Stimulated activated CD4-positive, alpha-beta T cell treated with anti-CD3 and anti-CD28 coated beads, Interleukin-2, amount 100 ng/mL, for 24 hours (primary cell): ENCODE measurements at regions not wholly inside any gene's neighbourhood (a gene's known extent, or its start where the extent isn't known, plus 50 kb on each side); places are given as distances from the start of the nearest gene placed in this dataset.

Experiments
- DNase-seq, 2 donors: peaks; one replicate each; pipeline ENCODE4 v3.0.0-alpha.2; 2020

DNA sequence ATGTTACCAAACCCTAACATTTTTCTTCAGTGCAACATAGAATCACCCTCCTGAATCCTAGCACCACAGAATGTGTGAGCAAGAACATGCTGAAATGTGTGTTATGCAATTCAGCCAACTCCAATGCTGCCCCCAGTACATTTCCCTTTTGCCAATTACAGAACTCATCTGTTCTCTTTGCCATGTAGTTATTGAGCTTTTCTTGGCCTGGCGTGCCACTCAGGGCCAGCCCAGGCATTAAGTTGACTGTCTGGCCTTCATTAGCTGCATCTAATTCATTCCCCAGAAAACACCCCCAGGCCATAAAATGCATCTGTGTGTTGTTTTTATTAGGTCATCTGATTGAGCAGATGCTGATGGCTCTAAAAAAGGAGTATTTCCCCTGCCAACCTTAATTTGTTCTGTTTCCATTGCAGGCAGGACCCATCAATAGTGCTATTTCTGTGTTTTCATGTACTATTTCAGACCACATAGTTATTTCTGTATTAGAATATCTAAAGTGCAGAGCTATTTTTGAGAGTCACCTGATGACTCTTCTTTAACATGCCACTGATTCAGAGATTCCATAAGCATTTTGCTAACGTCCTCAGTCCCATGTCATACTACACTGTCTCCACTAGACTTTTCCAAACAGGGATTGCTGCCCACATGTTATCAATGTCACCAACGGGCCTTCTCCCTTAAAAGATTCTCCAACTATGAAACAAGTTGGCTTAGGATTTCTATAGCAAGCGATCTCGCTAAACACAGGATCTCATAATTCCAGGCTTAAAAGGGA lies 969.7 kb downstream of the CDH11 start:
- no peak for DNase-seq

DNA sequence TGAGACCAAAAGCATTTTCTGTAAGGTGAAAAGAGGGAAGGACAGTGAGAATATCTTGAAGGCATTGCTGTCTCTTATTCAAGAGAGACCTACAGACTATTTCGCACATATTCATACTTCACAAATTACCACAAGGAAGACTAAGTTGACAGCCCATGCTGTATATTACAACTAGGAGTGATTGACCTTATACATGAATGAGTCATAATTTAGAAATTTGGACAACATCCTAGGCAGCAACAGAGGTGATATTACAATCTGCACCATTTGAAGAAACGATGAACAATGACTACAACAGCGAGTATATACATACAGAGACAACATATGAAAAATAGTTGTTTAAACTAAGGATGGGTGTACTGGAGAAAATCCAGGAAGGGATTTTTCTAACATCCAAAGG lies 971.7 kb downstream of the CDH11 start:
- DNase-seq: no peak

DNA sequence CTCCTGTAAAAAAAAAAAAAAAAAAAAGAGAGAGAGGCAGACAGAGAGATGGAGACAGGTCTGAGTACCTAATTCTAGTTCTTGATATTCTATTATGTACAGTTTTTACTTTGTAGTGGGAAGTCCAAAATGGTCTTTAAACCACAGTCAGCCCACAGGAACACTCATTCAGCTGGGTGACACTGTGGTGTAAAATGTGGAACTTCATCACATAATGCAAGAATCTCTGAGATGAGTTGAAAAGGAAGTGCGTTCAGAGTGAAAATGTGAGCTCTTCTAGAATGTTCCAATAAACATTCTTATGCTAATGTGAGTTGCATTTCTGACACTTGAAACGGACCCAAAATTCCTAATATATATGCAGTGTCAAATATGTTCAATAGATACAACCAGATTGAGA lies 972.1 kb downstream of the CDH11 start:
- no peak for DNase-seq

DNA sequence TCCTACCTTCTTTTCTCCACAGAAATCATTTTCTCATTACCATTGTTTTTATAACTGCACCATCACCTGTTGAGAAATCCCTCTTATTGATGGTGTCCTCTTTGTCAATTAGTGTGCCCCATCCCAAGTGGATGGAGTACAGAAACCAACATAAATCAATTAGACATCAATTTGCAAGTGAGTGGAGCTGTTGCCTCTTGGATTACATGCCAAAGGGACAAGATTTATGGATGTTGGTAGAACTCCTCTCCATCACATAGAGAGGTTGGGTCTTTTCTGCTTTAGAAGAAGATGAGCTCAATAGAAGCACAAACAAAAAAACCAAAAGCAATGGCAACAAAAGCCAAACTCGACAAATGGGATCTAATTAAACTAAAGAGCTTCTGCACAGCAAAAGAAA lies 973.5 kb downstream of the CDH11 start:
- DNase-seq: no peak

DNA sequence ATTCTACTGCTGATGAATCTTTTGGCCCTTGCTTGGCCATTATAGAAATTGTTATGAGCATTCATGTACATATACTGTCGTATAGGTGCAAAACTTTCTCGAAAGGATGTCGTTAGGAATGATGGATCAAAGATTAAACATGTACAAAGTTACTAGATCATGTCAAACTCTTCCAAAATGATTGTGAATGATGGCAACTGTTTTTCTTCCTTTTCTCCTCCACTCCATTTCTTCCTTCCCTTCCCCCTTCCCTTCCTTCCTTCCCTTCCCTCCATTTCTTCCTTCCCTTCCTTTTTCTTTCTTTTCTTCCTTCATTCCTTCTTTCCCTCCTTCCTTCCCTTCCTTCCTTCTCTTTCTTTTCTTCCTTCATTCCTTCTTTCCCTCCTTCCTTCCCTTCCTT lies 973.9 kb downstream of the CDH11 start:
- DNase-seq: no peak

DNA sequence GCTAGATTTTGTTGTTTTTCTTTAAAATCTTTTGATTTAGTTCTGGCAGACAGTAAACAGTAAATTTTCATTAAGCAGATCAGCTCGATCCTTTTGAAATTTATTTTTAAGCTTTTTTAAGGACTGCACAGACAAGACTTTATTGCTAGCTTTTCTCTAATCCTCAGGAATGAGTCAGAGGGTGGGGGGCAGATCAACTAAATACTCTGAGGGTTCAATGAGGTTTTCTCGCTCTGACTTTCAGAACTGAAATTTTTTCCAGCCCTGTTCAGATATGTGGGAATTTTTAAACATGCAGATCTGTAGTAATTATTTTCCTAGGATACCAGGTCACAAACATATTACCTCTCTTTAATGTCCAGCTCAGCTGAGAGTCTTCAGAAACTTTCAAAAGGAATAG lies 977.2 kb downstream of the CDH11 start:
- no peak for DNase-seq

DNA sequence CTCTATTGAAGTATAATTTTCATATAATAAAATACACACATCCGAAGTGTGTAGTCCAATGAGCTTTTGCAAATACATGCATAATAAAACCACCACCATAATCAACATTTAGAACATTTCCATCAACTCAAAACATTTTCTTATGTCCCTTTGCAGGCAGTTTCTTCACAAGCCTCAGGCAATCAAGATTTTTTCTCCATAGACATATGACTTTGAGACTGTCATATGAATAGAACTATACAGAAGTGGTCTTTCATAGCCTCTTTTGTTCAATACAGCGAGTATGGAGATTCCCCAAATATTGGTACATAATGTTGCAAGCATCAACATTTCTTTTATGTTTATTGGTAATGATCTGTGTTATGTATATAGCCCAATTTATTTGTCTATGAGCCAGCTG lies 983.2 kb downstream of the CDH11 start:
- DNase-seq: no peak

DNA sequence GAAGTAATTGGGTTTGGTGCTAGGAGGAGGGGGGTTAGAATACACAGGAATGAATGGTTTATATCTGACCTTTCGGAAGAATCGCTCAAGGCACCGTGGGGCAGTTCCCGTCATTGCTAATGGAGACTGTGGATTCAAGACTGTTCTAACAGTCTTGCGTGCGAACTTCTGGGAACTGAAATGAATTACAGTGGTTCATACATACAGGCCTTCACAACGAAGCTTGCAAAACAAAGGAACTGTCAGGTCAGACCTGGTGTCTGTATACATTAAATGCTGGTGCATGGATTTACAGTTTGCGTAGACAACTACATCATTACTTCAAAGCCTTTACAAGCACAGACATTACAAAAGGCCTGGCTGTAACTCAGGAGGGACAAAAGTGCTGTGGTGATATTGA lies 983.9 kb downstream of the CDH11 start:
- no peak for DNase-seq

DNA sequence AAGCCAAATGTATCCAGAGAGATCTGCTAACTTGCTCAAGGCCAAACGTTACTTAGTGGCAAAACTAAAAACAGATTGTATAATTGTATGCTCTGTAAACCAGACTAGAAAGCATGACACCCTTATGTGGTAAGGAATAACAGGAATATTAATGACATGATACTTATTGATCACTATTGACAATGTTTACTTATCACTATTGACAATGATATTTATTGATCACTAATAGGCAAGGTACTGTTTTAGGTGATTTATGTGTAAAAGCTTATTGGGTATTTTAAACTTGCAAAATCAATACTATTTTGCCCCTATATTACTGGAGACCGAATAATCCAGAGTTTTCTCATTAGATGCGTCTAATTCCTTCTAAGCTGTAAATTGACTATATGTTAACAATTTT lies 985.1 kb downstream of the CDH11 start:
- no peak for DNase-seq

DNA sequence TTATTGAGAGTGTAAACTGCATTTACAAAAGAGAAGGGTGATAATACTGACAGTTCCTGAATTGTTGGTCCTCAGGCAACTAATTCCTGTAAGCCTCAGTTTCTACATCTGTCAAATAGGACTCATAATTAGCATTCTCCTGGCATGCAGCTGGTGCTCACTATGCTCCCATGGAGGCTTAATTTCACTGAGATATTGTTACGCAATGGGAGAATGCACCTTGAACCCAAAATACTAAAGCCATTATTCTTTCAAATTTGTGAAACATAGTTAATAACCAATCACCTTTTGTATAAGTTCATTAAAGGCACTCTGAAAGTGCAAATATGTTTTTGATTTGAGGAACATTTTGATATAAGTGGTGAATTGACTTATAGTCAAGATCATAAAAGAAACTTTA lies 985.5 kb downstream of the CDH11 start:
- DNase-seq: no peak

DNA sequence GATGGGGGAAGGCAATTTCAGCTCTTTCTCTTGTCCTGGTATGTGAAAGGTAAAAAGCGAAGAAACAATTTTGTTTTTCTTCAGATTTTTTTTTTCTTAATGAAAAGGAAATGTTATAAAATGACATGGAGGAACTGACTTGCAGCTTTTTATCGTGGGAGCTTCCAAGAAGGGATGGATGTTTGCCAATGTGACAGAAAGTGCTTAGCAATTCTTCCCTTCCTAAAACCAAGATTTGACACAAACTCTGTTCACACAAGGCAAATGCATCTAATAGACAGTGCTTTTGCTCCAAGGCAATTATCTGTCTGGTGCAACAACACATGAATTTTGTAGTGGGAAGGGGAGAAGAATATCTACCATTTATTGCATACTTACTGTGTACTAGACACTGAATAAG lies 988.5 kb downstream of the CDH11 start:
- no peak for DNase-seq

DNA sequence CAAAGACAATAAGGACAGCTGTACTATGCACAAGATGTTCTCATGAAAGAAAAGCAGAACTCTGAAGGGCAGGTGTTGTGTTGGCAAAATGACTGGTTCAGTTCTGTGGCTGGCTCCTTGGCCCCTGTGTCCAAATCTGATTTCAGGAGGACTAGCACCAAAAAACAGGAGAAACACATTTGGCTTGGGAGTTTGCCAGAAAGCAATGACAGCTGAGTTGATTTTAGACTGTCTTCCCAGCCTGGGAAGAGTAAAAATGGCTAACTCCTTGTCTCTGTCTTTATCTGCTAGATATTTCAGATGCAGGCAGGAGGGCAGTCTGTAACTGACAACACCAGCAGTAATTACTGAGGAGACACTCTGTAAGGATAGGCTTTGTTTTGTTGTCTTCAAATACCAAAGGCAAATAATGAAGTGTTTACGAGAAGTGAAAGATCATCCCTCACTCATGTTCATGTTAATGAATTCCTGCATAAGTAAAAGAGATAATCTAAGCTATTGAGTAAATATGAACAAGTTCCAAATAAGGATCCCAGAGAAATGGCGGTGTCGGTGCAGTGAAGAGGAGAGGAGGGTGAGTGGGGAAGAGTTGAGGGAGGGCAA lies 989.0 kb downstream of the CDH11 start:
- DNase-seq: no peak

DNA sequence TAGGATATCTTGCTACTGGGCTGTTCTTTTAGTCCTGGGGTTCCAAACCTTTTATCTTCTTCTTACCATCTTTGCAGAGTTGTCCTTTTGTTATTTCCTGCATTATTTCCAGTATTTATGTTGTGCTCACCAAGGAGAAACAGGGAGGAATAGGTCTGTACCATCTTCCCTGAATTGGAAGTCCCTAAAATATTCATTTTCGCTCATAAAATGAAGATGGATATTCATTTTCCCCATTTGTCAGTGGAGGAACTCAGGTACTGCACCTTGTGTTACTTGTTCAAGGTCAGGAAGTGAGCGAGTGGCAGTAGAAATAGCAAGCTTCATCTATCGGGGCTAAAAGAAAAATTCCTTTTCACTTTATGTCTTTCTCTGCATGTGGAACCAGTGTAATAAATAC lies 989.7 kb downstream of the CDH11 start:
- DNase-seq: no peak

DNA sequence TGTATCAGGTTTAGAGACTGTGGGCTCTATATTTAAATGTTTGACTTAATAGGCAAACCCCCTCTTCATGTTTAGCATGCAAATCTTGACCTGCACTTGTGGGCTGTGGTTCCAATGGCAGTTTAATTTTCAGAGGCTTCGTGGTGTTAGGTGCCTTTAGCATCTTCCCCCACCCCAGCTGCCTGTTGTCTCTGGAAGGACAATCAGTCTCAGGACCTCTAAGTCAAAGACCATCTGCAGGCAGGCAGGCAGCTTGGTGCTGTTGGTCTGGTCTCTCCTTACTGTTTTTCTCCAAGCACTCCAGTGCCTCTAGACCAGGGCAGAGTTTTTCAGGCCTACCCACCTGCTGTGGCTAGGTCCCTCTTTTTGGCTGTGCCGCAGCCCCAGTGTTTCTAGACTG lies 990.4 kb downstream of the CDH11 start:
- DNase-seq: no peak

DNA sequence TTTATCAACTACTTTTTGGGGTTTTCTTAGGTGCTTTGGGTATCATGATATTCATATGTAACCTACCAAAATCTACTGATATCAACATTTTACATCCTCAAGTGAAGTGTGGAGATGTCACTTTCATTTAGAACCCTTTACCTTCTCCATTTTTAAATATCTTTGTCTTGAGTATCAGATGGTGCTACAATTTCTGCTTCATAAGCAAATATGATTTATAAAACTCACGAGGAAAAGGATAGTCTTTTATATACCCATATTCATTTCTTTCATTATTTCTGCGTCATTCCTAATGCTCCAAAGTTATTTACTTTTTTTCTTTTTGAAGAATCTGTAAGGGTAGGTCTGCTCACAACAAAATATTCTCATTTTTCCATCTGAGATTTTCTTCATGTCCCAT lies 991.7 kb downstream of the CDH11 start:
- DNase-seq: no peak

DNA sequence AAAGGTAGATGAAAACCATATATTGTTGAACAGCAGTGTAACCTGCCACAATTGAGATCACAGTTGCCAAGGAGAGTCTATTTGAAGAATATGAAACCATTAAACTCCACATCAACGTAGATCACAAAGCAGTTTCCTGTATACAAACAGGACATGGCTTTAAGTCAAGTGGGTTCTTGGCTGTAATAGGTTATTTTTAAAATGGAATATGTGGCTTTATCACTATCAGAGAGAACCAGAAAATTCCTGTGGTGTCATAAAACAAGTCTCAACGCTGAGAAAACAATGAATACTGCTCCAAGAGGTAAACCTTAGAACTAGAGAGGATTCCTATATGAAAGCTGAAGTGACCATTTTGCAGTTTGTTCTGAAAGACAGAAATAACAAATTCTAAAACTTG lies 999.7 kb downstream of the CDH11 start:
- no peak for DNase-seq

DNA sequence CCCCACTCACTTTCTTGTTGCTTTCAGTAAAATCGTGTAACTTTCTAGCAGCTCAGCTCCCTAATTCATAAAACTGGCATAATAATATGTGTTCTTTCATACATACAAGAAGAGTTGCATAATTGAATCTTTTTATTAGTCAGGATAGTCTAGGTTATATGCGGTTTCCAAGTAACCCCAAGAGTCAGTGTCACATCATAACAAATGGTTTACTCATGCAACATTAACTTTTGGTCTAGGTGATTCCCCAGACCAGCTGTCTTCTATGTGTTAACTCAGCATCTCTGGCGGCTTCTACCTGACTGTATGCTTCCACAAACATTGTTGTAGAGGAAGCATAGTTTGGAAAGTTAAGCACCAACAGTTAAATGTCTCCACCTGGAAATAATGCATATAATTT lies 1000.4 kb downstream of the CDH11 start:
- no peak for DNase-seq

DNA sequence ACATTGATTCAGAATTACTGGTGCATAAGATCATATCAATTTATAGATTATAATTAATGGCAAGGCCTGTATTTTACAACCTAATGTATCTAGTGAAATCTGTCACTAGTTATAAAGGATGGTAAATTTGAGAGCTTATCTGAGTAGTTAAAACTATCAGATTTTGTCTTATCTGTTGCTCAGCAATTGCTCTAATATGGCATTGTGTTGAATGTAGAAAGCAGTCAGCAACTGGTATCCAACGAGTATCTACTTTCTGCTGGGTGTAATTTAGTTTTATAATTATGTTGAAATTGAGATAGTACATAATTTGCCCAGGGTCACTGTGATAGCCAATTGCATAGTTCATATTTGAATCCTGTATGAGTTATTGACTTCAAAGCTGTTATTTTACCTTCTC lies 1005.7 kb downstream of the CDH11 start:
- no peak for DNase-seq

DNA sequence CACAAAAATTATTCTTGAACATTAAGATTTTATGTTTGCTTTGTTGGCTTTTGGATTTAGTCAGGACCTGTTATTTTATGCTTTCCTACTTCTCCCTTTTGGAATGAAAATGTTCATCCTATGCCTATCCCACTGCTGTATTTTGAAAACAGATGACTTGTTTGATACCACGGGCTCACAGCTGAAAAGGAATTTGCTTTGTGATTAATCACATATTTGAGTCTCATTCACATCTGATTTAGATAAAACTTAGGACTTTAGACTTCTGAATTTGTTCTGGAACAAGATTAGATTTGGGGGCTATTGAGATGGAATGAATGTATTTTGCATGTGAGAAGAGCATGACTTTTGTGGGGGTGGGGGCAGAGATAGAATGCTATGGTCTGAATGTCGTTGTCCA lies 1012.6 kb downstream of the CDH11 start:
- DNase-seq: no peak

DNA sequence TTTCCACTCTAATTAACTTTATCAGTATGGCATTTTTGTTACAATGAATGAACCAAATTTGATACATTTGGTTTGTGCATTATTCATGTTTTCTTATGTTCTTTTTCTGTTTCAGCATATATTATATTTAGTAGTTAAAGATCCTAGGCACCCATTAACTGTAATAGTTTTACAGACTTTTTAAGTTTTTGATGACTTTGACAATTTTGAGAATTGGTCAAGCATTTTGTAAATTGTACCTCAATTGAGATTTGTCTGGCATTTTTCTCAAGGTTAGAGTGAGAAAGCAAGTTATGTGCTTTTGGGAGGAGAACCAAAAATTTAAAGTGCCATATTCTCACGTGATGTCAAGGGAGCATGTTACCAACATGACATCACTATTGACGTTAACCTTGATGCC lies 1019.2 kb downstream of the CDH11 start:
- no peak for DNase-seq

DNA sequence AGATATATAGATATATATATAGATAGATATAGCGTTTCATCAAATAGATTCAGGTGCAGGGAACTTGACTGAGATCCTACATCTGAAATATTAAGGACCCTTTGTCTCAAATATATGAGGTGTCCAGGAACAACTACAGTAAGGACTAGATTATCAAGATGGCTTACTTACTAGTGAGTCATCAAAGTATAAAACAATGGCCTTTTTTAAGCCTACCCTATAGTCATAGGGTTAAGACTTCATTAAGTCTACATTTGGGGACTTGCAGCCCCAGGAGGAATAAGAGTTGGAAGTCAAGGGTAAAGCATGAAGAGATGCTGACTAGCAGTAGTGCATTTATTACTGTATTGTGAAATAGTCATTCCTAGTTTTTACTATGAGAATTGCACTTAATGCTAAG lies 1023.4 kb downstream of the CDH11 start:
- no peak for DNase-seq

DNA sequence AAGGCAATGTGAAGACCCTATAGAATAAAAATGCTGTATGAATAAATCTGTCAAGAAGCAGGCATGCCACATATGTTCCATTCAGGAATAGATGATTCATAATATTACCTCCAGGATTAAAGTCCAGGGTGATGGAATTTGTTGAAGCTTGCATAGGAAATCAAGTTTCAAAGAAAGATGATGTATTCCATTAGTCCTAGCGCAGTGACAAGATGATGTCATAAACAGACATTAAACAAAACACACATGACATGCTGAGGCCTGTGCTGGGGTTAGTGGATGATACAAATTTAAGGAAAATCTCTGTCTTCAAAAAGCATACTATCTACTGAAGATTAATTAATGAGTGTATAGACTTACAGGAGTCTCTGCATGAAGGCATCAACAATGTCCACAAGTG lies 1025.2 kb downstream of the CDH11 start:
- no peak for DNase-seq

DNA sequence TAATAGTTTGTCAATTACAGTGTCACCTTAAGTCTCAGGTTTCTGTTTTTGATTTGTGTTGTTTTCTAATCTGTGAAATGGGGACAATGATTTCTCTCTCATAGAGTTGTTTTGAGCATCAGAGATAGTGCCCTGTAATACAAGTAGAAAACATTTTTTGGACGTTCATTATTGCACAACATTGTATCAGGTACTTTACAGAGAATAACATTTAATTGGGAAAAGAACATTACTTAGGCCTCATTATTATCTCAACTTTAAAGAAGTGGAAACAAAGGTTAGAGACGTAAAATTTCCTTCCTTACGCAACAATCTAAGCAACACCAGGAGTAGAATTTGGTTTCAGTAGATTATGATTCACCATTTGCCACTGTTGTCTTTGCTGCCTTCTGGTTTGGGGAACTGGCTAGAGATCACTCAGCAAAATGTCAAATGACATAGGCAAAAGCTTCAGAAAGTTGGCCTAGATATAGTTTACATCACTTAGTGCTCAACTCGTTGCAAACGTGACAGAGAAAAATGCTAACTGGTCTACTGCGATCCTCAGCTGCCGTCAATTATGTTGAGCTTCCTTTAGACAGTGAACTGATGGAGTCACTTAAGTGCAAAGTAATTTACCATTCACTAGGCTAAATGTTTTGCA lies 1026.8 kb downstream of the CDH11 start:
- no peak for DNase-seq

DNA sequence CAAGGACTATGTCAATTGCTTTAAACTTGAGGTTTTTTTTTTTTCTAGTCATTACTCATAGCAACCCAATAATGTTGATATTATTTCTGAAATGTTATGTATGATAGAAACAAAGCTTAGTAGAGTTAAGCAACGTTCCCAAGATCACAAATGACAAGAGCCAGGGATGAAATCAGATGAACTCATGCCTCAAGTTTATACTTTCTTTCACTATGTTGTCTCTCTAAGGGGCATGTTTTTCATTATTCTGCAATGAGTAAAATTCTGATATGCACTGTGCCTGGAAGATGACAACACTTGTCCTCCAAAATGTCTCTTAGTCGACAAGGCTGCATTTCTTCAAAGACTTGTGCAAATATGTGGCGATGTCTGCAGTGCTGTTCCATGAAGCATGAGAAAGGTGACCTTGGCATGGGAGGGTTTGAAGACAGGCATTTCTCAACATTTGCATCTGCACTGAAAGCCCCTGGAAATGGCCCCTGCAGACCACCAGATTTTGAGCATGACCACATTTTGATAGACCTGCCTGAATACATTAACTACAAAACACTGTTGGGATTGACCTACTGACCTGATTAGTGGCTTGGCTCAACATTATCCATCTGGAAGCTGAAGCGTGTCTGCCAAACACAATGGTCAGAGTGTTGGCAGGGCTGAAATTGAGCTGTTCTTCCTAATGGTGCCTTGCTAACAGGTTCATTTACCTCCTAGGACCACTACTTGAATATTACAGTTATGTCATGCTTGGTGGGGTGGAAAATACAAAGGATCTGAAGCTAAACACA lies 1027.5 kb downstream of the CDH11 start:
- DNase-seq: no peak
